HG02610 (cell line): ENCODE measurements at regions not wholly inside any gene's neighbourhood (a gene's known extent, or its start where the extent isn't known, plus 50 kb on each side); places are given as distances from the start of the nearest gene placed in this dataset.
"Not testable (repeated sequence)": the region's sequence is repeated elsewhere in the genome, so short reads cannot be mapped to it uniquely, and the experiment has no call there.

Source experiments
- ATAC-seq: cut with Tn5 transposase; IDR thresholded peaks from one replicate; pipeline ENCODE4 v1.9.1; 2021; ENCODE audit warnings: mild to moderate bottlenecking, moderate library complexity; ENCODE audit not compliant: unreplicated experiment

DNA sequence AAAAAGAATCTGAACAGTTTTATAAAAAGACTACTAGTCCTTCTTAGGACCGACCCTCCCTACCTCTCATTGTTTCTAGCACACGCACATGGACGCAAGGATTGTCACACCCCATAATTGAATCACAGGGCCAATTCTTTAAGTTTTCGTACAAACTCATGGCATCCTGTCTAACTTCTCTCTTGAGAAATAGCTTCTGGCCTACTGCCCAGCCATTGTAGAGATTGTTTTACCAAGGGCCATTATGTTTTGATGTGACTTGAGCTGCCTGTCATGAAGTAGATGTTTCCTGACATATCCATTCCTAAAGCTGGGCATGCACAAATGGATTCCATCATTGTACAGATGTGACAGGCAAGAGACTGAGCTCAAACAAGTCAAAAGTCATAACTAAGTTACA, 1672.1 kb upstream of the C9orf72 start:
- ATAC-seq: no peak

- ATAC-seq: not testable (repeated sequence)
Observed at GRCh38 chr9:29270400-29270799, 1697.1 kb upstream of the C9orf72 start.

DNA sequence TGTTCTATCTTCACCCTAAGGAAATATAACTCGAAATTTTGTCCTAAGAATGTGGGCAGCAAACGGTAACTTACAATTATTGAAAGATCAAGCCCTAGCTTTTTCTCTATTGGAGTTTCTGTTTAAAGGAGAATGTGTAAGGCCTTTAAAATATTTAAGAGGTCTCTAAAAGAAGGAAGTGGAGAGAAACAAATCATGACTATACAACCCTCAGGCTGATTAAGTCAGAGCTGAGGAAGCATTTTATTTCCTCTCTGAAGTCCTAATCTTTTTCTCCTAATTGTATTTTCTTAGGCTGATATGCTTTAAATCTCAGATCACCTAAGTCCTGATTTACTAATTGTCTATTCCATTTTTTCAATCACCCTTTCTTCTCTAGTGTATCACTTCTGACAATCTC, 1708.8 kb upstream of the C9orf72 start:
- ATAC-seq: no peak

DNA sequence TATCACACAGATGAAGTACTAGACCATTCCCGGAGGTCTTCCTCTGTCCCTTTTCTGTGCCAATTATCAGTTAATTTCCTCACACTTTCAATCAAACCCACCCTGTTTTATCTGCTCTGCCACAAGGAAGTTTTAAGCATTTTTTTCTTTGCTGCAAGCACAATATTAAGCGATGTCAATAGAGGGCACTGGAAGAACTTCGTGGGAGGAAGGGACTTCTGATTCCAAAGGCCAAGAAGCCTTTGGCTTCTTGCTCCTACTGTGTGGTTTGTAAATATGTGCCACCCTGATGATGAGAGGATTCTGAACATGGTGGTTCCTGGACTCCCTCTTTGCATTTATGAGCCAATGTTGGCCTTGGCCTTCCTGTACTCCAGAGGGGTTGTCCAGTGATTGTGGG, 1712.5 kb upstream of the C9orf72 start:
- ATAC-seq: no peak

DNA sequence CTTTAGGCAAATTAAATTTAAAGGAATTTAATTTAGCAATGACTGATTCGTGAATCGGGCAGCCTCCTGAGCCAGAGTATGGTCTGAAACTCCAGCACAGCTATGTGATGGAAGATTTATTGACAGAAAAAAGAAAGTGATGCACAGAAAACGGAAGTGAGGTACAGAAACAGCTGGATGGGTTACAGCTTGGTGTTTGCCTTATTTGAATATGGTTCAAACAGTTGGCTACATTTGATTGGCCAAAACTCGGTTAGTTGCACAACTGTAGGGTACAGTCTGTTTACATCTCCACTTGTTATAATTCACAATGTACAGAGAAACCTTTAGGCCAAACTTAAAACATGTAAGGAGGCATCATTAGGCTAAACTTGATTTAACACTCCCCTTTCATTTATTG, 1716.1 kb upstream of the C9orf72 start:
- ATAC-seq: no peak

DNA sequence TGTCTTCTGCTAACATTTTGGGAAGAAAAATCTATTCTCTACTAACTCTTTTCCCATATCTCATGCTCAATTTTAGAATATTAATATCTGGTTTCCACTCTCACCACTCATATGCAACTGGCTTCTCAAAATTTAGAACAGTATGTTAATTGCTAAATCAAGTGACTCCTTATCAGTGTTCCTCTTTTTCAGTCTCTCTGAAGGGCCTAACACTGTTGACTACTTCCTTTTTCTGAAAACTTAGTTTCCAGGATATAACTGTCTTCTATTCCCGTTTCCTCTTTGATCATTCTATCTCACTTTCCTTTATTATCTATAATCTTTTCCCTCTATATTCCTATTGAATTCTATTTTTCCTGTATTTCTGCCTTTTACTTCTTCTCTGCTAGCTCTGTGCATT, 1717.2 kb upstream of the C9orf72 start:
- ATAC-seq: no peak

DNA sequence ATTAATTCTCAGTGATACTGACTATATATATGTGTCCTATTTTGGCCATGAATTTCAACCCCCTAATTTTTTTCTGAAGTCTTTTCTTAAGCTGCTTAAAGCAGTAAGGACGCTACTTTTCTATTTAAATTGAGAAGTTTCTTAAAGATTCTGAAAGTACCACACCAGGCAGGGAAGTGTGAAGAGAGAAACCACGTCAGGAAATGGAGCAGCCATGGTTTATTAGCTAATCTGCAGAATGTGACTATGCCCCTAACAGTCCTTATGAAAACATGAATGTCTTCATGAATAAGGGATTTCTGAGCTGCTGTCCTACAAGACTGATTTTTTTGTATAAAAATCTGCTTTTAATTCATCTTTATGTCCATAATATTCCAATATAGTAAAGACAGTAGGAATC, 1724.3 kb upstream of the C9orf72 start:
- no peak for ATAC-seq

DNA sequence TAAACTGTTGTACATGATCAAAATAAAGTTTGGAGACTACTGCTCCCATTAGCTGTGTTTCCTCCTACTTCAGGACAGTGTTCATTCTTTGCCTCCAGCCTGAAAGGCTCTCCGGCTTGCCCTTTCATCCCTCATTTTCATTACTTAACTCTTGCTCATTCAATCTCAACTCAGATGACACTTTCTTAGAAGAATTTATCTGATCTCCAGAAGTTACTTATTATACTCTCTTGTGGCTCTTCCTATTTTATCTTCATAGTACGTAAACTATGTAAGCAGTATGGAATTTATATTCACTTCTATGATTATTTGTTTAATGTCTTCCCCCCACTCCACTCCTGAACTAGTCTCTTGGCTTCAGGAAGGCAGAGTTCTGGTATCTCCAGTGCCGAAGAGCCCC, 1737.9 kb upstream of the C9orf72 start:
- ATAC-seq: no peak

GRCh38 chr9:29312327-29312726, 1739.0 kb upstream of the C9orf72 start:
- ATAC-seq: no peak

DNA sequence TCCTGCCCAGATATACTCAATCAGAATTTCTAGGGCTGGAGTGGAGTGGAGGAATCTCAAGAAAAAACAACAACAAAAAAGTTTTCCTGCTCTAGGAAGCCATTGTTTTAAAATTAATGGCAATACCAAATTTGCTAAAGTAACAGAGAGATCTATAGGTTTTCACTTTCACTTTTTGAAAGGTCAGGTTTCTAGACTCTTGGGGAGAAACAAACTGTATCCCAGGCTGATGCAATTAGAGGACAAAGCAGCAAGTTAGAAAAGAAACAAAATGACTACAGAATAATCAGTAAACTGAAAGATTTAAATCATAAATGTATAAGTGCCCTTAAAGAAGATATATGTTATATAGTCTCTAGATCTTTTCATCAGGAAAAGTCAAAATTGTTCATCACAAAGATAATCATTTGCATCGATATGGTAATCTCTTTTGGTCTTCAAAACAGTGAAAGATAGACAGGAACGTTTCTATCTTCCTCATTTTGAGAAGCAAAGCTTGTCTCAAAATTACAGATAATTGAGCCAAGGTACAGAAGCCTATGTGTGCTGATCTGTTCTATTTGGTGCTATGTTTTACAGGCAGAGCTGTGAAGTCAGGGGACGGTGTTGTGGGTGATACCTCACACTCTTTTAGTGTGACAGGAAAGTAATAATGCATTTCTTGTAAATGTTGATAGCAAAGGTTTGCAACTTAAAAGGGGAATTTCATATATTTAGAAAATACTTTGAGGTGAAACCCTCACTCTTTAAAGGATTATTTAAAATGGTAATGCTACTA, 1746.6 kb upstream of the C9orf72 start:
- ATAC-seq: no peak

GRCh38 chr9:29322240-29322639, 1749.0 kb upstream of the C9orf72 start:
- ATAC-seq: peak; percentile 87

GRCh38 chr9:29325894-29326293, 1752.6 kb upstream of the C9orf72 start:
- ATAC-seq: no peak

- ATAC-seq: no peak
Observed at GRCh38 chr9:29332789-29333188, 1759.5 kb upstream of the C9orf72 start.

- no peak for ATAC-seq
Observed at GRCh38 chr9:29336281-29336680, 1763.0 kb upstream of the C9orf72 start.

GRCh38 chr9:29339387-29339786, 1766.1 kb upstream of the C9orf72 start:
- no peak for ATAC-seq

DNA sequence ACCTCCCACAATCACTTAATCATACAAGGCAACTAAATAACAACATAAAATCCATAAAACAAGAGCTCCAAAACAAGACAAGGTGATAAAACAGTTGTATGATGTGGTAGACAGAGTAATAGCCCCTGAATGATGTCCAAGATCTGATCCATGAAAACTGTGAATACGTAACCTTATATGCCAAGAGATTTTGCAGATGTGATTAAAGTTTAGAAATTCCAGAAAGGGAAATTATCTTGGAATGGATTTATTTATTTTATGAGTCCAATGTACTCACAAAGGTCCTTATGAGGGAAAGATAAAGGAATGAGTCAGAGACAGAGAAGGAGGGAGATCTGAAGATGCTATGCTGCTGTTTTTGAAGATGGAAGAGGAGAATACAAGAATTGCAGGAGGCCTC, 1775.7 kb upstream of the C9orf72 start:
- ATAC-seq: no peak

DNA sequence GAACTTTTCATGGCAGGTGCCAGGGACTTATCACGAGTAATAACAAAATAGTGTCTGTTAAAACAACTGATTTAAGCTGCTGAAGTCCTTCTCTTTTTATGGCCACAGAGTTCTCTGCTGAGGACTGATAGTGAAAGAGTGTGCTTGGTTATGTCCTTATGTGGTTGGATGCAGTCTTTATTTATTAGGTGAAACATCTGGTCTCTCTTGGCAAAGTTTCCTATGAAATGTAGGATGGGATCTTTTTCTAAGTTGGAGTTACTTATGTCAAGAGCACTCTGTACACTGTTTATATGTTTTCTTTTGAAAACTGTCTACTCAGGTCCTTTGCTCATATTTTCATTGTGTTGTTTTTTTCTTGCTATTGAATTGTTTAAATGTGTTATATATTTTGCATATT, 1816.1 kb upstream of the C9orf72 start:
- ATAC-seq: no peak

GRCh38 chr9:29390859-29391258, 1817.6 kb upstream of the C9orf72 start:
- ATAC-seq: no peak

DNA sequence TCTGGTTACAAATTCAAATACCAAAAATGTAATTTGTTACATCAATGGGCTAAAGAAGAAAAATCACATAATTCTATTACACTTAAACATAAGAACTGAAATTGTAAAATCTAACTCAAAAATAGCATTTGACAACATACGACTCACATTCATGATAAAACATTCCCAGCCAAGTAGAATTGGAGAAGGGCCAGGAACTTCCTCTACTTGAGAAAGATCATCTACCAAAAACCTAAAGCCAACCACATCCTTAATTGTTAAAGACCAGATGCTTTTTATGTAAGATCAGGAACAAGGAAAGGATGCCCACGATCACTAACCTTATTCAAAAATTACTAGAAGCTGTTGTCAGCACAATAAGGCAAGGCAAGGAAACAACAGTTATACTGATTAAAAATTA, 1819.8 kb upstream of the C9orf72 start:
- ATAC-seq: no peak

DNA sequence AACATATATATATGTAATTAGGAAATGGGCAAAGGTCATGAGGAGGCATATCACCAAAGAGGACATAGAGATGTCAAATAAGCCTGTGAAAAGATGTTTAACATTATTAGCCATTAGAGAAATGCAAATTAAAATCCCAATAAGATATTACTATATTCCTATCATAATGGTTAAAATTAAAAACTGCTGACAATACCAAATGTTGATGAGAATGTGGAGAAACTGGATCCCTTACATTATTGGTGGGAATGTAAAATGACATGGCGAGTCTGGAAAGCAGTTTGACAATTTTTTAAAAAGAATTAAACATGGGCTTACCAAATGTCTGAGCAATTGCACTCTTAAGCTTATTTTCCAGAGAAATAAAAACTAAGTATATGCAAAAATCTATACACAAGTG, 1821.6 kb upstream of the C9orf72 start:
- ATAC-seq: no peak

GRCh38 chr9:29397148-29397547, 1823.9 kb upstream of the C9orf72 start:
- no peak for ATAC-seq

DNA sequence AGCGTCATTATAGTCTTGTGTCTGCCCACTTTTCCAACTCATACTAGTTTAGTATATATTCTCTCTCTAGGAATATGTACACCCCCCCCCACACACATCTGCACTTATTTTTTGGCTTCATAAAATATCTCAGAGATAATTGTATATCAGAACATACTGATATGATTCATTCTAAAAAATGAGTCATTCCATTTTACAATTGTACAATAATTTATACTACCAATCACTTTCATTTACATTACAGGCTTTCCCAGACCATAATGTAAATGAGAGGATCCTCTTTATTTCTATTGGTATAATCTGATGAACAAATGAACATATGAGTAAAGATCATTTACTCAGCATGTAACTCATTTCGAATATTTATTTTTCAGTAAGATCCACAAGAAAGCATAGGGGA, 1842.9 kb upstream of the C9orf72 start:
- no peak for ATAC-seq

DNA sequence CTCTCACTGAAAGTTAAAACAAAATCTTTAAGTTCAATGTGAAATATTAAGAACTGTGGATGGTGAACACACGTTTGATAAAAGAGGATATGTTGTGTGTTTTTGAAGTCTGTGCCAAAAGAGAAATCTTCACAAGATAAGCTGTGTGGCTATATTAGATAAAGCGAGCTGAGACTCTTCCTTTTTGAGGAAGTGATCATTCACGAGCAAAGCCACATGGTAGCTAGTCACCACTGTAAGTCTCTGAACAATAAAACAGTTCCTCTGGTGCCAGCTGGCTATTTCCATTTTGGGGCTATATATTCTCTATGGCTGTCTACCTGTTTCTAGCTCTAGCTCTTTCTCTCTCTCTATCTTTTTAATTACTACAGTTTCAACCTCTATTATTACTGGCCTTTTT, 1849.2 kb upstream of the C9orf72 start:
- peak; percentile 75 for ATAC-seq
